Right lobe of liver (tissue), 4 donors: ENCODE measurements at regions not wholly inside any gene's neighbourhood (a gene's known extent, or its start where the extent isn't known, plus 50 kb on each side); places are given as distances from the start of the nearest gene placed in this dataset.

ENCODE experiments used
- CTCF ChIP-seq, 4 donors: fragments of 200-600 bp in 3 of 4; fragments of 450-650 bp in 1 of 4; IDR thresholded peaks; one replicate each; pipeline versions ENCODE4 v1.5.1 to v1.8.0; 2016 to 2022; ENCODE audit warnings: antibody characterized with exemption in 4 of 4, mild to moderate bottlenecking in 2 of 4
- POLR2A ChIP-seq: fragments of 450-650 bp; IDR thresholded peaks from one replicate; pipeline ENCODE4 v1.6.1; 2017; ENCODE audit warnings: antibody characterized with exemption, mild to moderate bottlenecking
- donor health status: DM: no; HTN: no; CAD: no.
- donor health status: DM: no; HTN: no; CAD: no.
- donor health status: DM: no; HTN: yes; CAD: no.

GRCh38 chr14:98298481-98299244 lies 973.3 kb downstream of the BCL11B start:
- TF ChIP-seq POLR2A (no peak), CTCF (IDR thresholded peaks at IDR 0.05) (no peak)
